Endothelial cell of umbilical vein (primary cell): ENCODE measurements at regions not wholly inside any gene's neighbourhood (a gene's known extent, or its start where the extent isn't known, plus 50 kb on each side); places are given as distances from the start of the nearest gene placed in this dataset.

Source experiments
- BruUV-seq: library from RNA; stranded (reverse); fragments of 400-500 nt; replicated peaks from 2 replicates; lab custom pipeline; 2021; lab: Mats Ljungman, UMichigan
- CTCF ChIA-PET: fragments of 300-600, 350-600 bp; sonication (Branson Sonifier 250); formaldehyde crosslinking; loops from one replicate; lab custom pipeline; 2021; ENCODE audit warnings: antibody characterized with exemption, inconsistent platforms; lab: Charles Lee
- POLR2A ChIA-PET: fragments of 300-600, 350-600 bp; sonication (Branson Sonifier 250); formaldehyde crosslinking; loops from one replicate; lab custom pipeline; 2021; ENCODE audit warnings: antibody characterized with exemption, inconsistent platforms; lab: Charles Lee
- DNase-seq: peaks from one replicate; pipeline ENCODE4 v3.0.0-alpha.2; 2011; ENCODE audit warnings: low read depth, low spot score
- FAIRE-seq: peaks from 2 replicates; lab custom pipeline; 2011; peaks lifted over from hg19 to GRCh38; lab: Jason Lieb, UNC
- H2AFZ ChIP-seq: 2 replicates; pipeline ENCODE4 v1.6.0; 2012; ENCODE audit warnings: low read depth, low read length, control low read depth, inconsistent platforms
- H3K27ac ChIP-seq: 2 replicates; pipeline ENCODE4 v1.5.1; 2011; ENCODE audit warnings: low read depth, mild to moderate bottlenecking, control low read depth, low read length, moderate library complexity; ENCODE audit not compliant: insufficient read depth
- H3K27me3 ChIP-seq, 2 experiments: 2 replicates each; pipeline versions ENCODE4 v1.6.0 to v1.6.1; 2011; ENCODE audit warnings: low read length in 2 of 2, mixed read lengths in 1 of 2; ENCODE audit not compliant: control insufficient read depth in 2 of 2, insufficient read depth in 2 of 2
- H3K36me3 ChIP-seq, 2 experiments: 2 replicates in 1 of 2; 3 replicates in 1 of 2; pipeline ENCODE4 v1.5.1; 2011; ENCODE audit warnings: low read length in 2 of 2, mild to moderate bottlenecking in 1 of 2, moderate library complexity in 1 of 2; ENCODE audit not compliant: control insufficient read depth in 2 of 2, insufficient read depth in 2 of 2; ENCODE audit errors: extremely low read depth in 1 of 2
- H3K4me1 ChIP-seq: 3 replicates; pipeline ENCODE4 v1.5.1; 2011; ENCODE audit warnings: mild to moderate bottlenecking, low read length; ENCODE audit not compliant: control insufficient read depth, insufficient read depth; ENCODE audit errors: extremely low read depth
- H3K4me2 ChIP-seq: 2 replicates; pipeline ENCODE4 v1.6.1; 2011; ENCODE audit warnings: low read length, control low read depth, mixed read lengths; ENCODE audit not compliant: insufficient read depth
- H3K4me3 ChIP-seq, 3 experiments: fragments of 200-600 bp in 1 of 3; sonication (generic), shearing (Covaris generic) in 1 of 3; replicated peaks in 1 of 3; 2 replicates each; pipeline ENCODE4 v1.5.1; 2011 to 2016; ENCODE audit warnings: control low read depth in 3 of 3, low read length in 3 of 3, mild to moderate bottlenecking in 2 of 3, inconsistent platforms in 1 of 3, low read depth in 1 of 3, moderate library complexity in 1 of 3; ENCODE audit not compliant: insufficient read depth in 1 of 3
- H3K79me2 ChIP-seq: 2 replicates; pipeline ENCODE4 v1.6.0; 2012; ENCODE audit warnings: low read length, inconsistent platforms; ENCODE audit not compliant: control insufficient read depth, insufficient read depth
- H3K9ac ChIP-seq: replicated peaks from 2 replicates; pipeline ENCODE3; 2011; ENCODE audit warnings: low read length, control low read depth; ENCODE audit not compliant: insufficient read depth; ENCODE audit errors: extremely low read depth
- H3K9me1 ChIP-seq: replicated peaks from 3 replicates; pipeline ENCODE4 v1.6.0; 2011; ENCODE audit warnings: mild to moderate bottlenecking, low read length; ENCODE audit not compliant: control insufficient read depth, insufficient read depth; ENCODE audit errors: extremely low read depth
- H3K9me3 ChIP-seq: replicated peaks from 2 replicates; pipeline ENCODE4 v1.5.1; 2012; ENCODE audit warnings: low read length, inconsistent platforms; ENCODE audit not compliant: control insufficient read depth, insufficient read depth
- H4K20me1 ChIP-seq: replicated peaks from 2 replicates; pipeline ENCODE3; 2011; ENCODE audit warnings: mild to moderate bottlenecking, low read length; ENCODE audit not compliant: control insufficient read depth, insufficient read depth; ENCODE audit errors: extremely low read depth
- CTCF ChIP-seq, 2 donors: IDR thresholded peaks; 1 replicate in 1 of 2; 2 replicates in 1 of 2; pipeline ENCODE4 v1.5.1; 2011; ENCODE audit warnings: low read length in 2 of 2, mild to moderate bottlenecking in 2 of 2, moderate library complexity in 2 of 2, control low read depth in 1 of 2, inconsistent platforms in 1 of 2, low read depth in 1 of 2; ENCODE audit not compliant: insufficient read depth in 1 of 2; ENCODE audit errors: extremely low read depth in 1 of 2
- EZH2 ChIP-seq: IDR thresholded peaks from 2 replicates; pipeline ENCODE4 v1.6.1; 2012; ENCODE audit warnings: borderline replicate concordance, low read depth, mild to moderate bottlenecking, moderate library complexity, low read length, inconsistent platforms; ENCODE audit not compliant: severe bottlenecking
- FOS ChIP-seq: IDR thresholded peaks from 2 replicates; pipeline ENCODE4 v1.6.1; 2011; ENCODE audit warnings: mild to moderate bottlenecking, low read length, moderate library complexity, borderline replicate concordance; ENCODE audit not compliant: insufficient read depth
- GATA2 ChIP-seq: IDR thresholded peaks from 2 replicates; pipeline ENCODE4 v1.7.0; 2011; ENCODE audit warnings: low read depth, mild to moderate bottlenecking, moderate library complexity, mixed read lengths, low read length; ENCODE audit not compliant: insufficient read length, insufficient read depth
- JUN ChIP-seq: IDR thresholded peaks from 2 replicates; pipeline ENCODE4 v1.6.1; 2011; ENCODE audit warnings: borderline replicate concordance, low read depth; ENCODE audit not compliant: insufficient read length, insufficient read depth
- MYC ChIP-seq: IDR thresholded peaks from one replicate; pipeline ENCODE4 v1.6.1; 2011; ENCODE audit warnings: mild to moderate bottlenecking, low read depth, low read length
- POLR2A ChIP-seq: IDR thresholded peaks from 2 replicates; pipeline ENCODE4 v1.6.1; 2012; ENCODE audit warnings: low read depth, mild to moderate bottlenecking, control low read depth, low read length
- POLR2AphosphoS5 ChIP-seq: IDR thresholded peaks from 2 replicates; pipeline ENCODE4 v1.6.1; 2012; ENCODE audit warnings: low read depth, mild to moderate bottlenecking, control low read depth, low read length, moderate library complexity; ENCODE audit not compliant: insufficient read depth
- dilution Hi-C: fragments of 300-500 bp; cut with MboI; formaldehyde crosslinking; loops from one replicate; pipeline ENCODE4 v1.15.0; 2019; ENCODE audit warnings: low sequenced_read_pairs; ENCODE audit not compliant: extremely low pct_ligation_motif_present
- intact Hi-C: fragments of 100-400 bp; cut with micrococcal nuclease; formaldehyde crosslinking; loops from one replicate; pipeline ENCODE4 v1.10.0; 2022
- TF ChIP-seq, protein P1 (sequence below): IDR thresholded peaks from 2 replicates; pipeline ENCODE4 v1.6.1; 2011; ENCODE audit not compliant: insufficient read depth, insufficient read length

DNA sequence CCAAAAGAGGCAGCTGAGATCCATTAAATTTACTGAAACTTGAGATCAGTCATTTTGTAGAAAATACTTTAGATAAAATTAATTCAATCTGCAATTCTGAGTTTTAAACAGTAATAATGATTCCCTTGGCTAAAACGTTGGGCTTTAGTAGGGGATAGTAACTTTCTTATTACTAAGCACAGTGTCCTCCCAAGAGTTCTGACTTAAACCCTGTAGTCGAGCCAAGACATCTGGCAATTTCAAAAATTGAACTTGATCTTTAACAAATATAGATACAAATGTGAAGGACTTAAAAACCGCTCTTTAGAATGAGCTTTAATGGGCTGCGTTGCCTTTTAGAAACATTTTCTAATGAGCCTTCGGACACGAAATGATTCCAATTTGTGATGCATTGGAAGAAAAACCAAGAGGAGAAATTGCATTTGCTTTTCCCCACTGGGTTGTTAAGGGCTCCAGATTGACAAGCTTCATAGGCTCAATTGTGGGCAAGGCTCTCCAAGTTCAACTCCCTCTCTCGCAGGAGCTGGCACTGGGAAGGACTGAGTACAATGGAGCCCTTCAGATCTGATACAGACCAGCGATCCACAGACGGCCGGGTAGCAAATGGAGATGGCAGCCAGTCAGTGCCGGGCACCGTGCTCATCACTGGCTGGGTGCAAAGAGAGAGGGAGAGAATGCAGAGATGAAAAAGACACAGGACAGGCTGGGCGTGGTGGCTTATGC, 921.3 kb upstream of the AUTS2 start:
- no peaks in the 10 kb centered on the region for H4K20me1 ChIP-seq
- POLR2A ChIA-PET, result no interaction called here
- no peaks in the 10 kb centered on the region for H3K27me3 ChIP-seq
- TF ChIP-seq FOS (no peak), CTCF (IDR thresholded peaks at IDR 0.05; ENCODE audit: extremely low read depth in 1 of 2, insufficient read depth in 1 of 2, low read depth in 1 of 2, low read length in 2 of 2) (no peak), MYC (no peak), JUN (no peak), EZH2 (no peak), POLR2AphosphoS5 (no peak), POLR2A (no peak), GATA2 (no peak)
- TF ChIP-seq, protein P1, sequence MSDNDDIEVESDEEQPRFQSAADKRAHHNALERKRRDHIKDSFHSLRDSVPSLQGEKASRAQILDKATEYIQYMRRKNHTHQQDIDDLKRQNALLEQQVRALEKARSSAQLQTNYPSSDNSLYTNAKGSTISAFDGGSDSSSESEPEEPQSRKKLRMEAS, result no peak
- dilution Hi-C loops, result no loop called here
- H3K9me1 ChIP-seq, result no peaks in the 10 kb centered on the region
- no peak overlapping the region for H2AFZ ChIP-seq
- H3K4me1 ChIP-seq, result no peaks in the 10 kb centered on the region
- intact Hi-C loops, result no loop called here
- H3K79me2 ChIP-seq, result no peaks in the 10 kb centered on the region
- no peak overlapping the region for H3K4me3 ChIP-seq
- H3K9me3 ChIP-seq, result peaks cover 3% of the 10 kb centered on the region
- no peak overlapping the region for H3K9ac ChIP-seq
- DNase-seq, result no peak
- no peaks in the 10 kb centered on the region for H3K36me3 ChIP-seq
- no peak for FAIRE-seq
- no peak overlapping the region for H3K27ac ChIP-seq
- H3K4me2 ChIP-seq, result no peak overlapping the region
- no TSS peak for BruUV-seq
- CTCF ChIA-PET, result no interaction called here
